Neural cell (in vitro differentiated cells): ENCODE measurements at regions not wholly inside any gene's neighbourhood (a gene's known extent, or its start where the extent isn't known, plus 50 kb on each side); places are given as distances from the start of the nearest gene placed in this dataset.
"Not testable (repeated sequence)": the region's sequence is repeated elsewhere in the genome, so short reads cannot be mapped to it uniquely, and the experiment has no call there.

Source experiments
- H2AFZ ChIP-seq: fragments of 200-600, 300-800 bp; sonication (generic), shearing (Covaris generic); 2 replicates; pipeline ENCODE4 v1.6.0; 2014; ENCODE audit warnings: low read depth, mild to moderate bottlenecking, antibody characterized with exemption, low read length, moderate library complexity
- H3F3A ChIP-seq: fragments of 200-600 bp; shearing (Covaris generic); 2 replicates; pipeline ENCODE4 v1.6.1; 2016; ENCODE audit warnings: mild to moderate bottlenecking, moderate library complexity, mixed read lengths, antibody characterized with exemption, low read length; ENCODE audit not compliant: insufficient read depth, poor library complexity, severe bottlenecking
- H3K27ac ChIP-seq: fragments of 200-600, 300-800 bp; sonication (generic), shearing (Covaris generic); 2 replicates; pipeline ENCODE4 v1.5.1; 2014; ENCODE audit warnings: mild to moderate bottlenecking, low read length, moderate library complexity
- H3K27me3 ChIP-seq: fragments of 300-800, 200-600 bp; sonication (generic), shearing (Covaris generic); 2 replicates; pipeline ENCODE4 v1.6.0; 2014; ENCODE audit warnings: mild to moderate bottlenecking, low read depth, low read length, moderate library complexity; ENCODE audit not compliant: insufficient read depth
- H3K36me3 ChIP-seq: fragments of 300-800, 200-600 bp; sonication (generic), shearing (Covaris generic); 2 replicates; pipeline ENCODE4 v1.5.1; 2014; ENCODE audit warnings: mild to moderate bottlenecking, antibody characterized with exemption, low read length, moderate library complexity; ENCODE audit not compliant: insufficient read depth
- H3K4me2 ChIP-seq: fragments of 300-800, 200-600 bp; sonication (generic), shearing (Covaris generic); 2 replicates; pipeline ENCODE4 v1.6.0; 2014; ENCODE audit warnings: mild to moderate bottlenecking, low read length
- H3K4me3 ChIP-seq: fragments of 300-800, 200-600 bp; sonication (generic), shearing (Covaris generic); 2 replicates; pipeline ENCODE4 v1.5.1; 2014; ENCODE audit warnings: mild to moderate bottlenecking, low read length, moderate library complexity
- H3K79me2 ChIP-seq: fragments of 200-600 bp; shearing (Covaris generic); replicated peaks from 2 replicates; pipeline ENCODE4 v1.6.0; 2014; ENCODE audit warnings: mild to moderate bottlenecking, low read length, moderate library complexity; ENCODE audit not compliant: insufficient read depth
- H3K9ac ChIP-seq: fragments of 300-800, 200-600 bp; sonication (generic), shearing (Covaris generic); 2 replicates; pipeline ENCODE4 v1.6.1; 2016; ENCODE audit warnings: mild to moderate bottlenecking, low read length, mixed read lengths
- H3K9me2 ChIP-seq: fragments of 200-600 bp; shearing (Covaris generic); 2 replicates; pipeline ENCODE4 v1.6.1; 2016; ENCODE audit warnings: mild to moderate bottlenecking, low read length, mixed read lengths; ENCODE audit not compliant: insufficient read depth
- H3K9me3 ChIP-seq: fragments of 200-600, 300-800 bp; sonication (generic), shearing (Covaris generic); 2 replicates; pipeline ENCODE4 v1.6.1; 2016; ENCODE audit warnings: mild to moderate bottlenecking, mixed run types, low read length, moderate library complexity, mixed read lengths
- H4K20me1 ChIP-seq: fragments of 200-600 bp; shearing (Covaris generic); 2 replicates; pipeline ENCODE4 v1.6.1; 2016; ENCODE audit warnings: mild to moderate bottlenecking, mixed run types; ENCODE audit not compliant: insufficient read depth
- CTCF ChIP-seq: fragments of 450-650 bp; IDR thresholded peaks from 2 replicates; pipeline ENCODE4 v1.5.1; 2014; ENCODE audit warnings: antibody characterized with exemption, mild to moderate bottlenecking, moderate library complexity; ENCODE audit not compliant: poor library complexity, severe bottlenecking
- EP300 ChIP-seq: fragments of 450-650 bp; conservative IDR thresholded peaks from 2 replicates; pipeline ENCODE4 v1.6.1; 2014; ENCODE audit warnings: antibody characterized with exemption, mild to moderate bottlenecking, moderate library complexity; ENCODE audit not compliant: poor library complexity, severe bottlenecking
- EZH2 ChIP-seq: fragments of 200-600, 300-800 bp; shearing (Covaris generic), sonication (generic); IDR thresholded peaks from 2 replicates; pipeline ENCODE4 v1.6.1; 2014; ENCODE audit warnings: antibody characterized with exemption, low read length, borderline replicate concordance, mild to moderate bottlenecking; ENCODE audit not compliant: insufficient read depth, poor library complexity, severe bottlenecking
- MXI1 ChIP-seq: fragments of 450-650 bp; conservative IDR thresholded peaks from 2 replicates; pipeline ENCODE4 v1.6.1; 2014; ENCODE audit warnings: antibody characterized with exemption, mild to moderate bottlenecking; ENCODE audit not compliant: poor library complexity, severe bottlenecking
- POLR2AphosphoS5 ChIP-seq: IDR thresholded peaks from 2 replicates; pipeline ENCODE4 v1.6.1; 2012
- RAD21 ChIP-seq: fragments of 450-650 bp; conservative IDR thresholded peaks from 2 replicates; pipeline ENCODE4 v1.6.1; 2014; ENCODE audit warnings: antibody characterized with exemption, mild to moderate bottlenecking, moderate library complexity
- REST ChIP-seq: IDR thresholded peaks from 2 replicates; pipeline ENCODE4 v1.6.1; 2012; ENCODE audit warnings: borderline replicate concordance
- SMC3 ChIP-seq: fragments of 450-650 bp; conservative IDR thresholded peaks from 2 replicates; pipeline ENCODE4 v1.6.1; 2014; ENCODE audit warnings: antibody characterized with exemption, mild to moderate bottlenecking, moderate library complexity; ENCODE audit not compliant: poor library complexity
- TAF1 ChIP-seq: IDR thresholded peaks from 2 replicates; pipeline ENCODE4 v1.6.1; 2012; ENCODE audit warnings: low read depth

- TF ChIP-seq CTCF = no peak
- no peaks in the 10 kb centered on the region for H3K79me2 ChIP-seq
- H3K9ac ChIP-seq = no peak overlapping the region
- no peak overlapping the region for H3K27ac ChIP-seq
- no peaks in the 10 kb centered on the region for H3F3A ChIP-seq
- no peak overlapping the region for H3K4me3 ChIP-seq
- no peaks in the 10 kb centered on the region for H3K9me3 ChIP-seq
- H4K20me1 ChIP-seq = no peaks in the 10 kb centered on the region
- H3K36me3 ChIP-seq = no peaks in the 10 kb centered on the region
- no peaks in the 10 kb centered on the region for H3K27me3 ChIP-seq
- no peaks in the 10 kb centered on the region for H3K9me2 ChIP-seq
- H3K4me2 ChIP-seq = no peak overlapping the region
- H2AFZ ChIP-seq = no peak overlapping the region
Observed at GRCh38 chr2:65604246-65604645, 171.8 kb upstream of the SPRED2 start.

GRCh38 chr2:65602603-65603235, 170.3 kb upstream of the SPRED2 start:
- H3K79me2 ChIP-seq = no peaks in the 10 kb centered on the region
- TF ChIP-seq SMC3 (no peak), TAF1 (no peak), RAD21 (no peak), REST (no peak), MXI1 (no peak), POLR2AphosphoS5 (no peak), EZH2 (no peak), EP300 (no peak), CTCF (no peak)
- no peak overlapping the region for H3K9ac ChIP-seq
- H4K20me1 ChIP-seq = no peaks in the 10 kb centered on the region
- no peaks in the 10 kb centered on the region for H3K9me3 ChIP-seq
- H3K4me2 ChIP-seq = no peak overlapping the region
- no peaks in the 10 kb centered on the region for H3F3A ChIP-seq
- no peaks in the 10 kb centered on the region for H3K9me2 ChIP-seq
- no peak overlapping the region for H3K4me3 ChIP-seq
- no peak overlapping the region for H2AFZ ChIP-seq
- H3K36me3 ChIP-seq = no peaks in the 10 kb centered on the region
- H3K27ac ChIP-seq = no peak overlapping the region
- no peaks in the 10 kb centered on the region for H3K27me3 ChIP-seq

GRCh38 chr2:65600871-65601270, 168.5 kb upstream of the SPRED2 start:
- H4K20me1 ChIP-seq, H3K79me2 ChIP-seq, H2AFZ ChIP-seq, H3F3A ChIP-seq, H3K9ac ChIP-seq, H3K4me3 ChIP-seq, H3K4me2 ChIP-seq, H3K9me2 ChIP-seq, H3K36me3 ChIP-seq, H3K9me3 ChIP-seq, H3K27me3 ChIP-seq, H3K27ac ChIP-seq: not testable (repeated sequence)

DNA sequence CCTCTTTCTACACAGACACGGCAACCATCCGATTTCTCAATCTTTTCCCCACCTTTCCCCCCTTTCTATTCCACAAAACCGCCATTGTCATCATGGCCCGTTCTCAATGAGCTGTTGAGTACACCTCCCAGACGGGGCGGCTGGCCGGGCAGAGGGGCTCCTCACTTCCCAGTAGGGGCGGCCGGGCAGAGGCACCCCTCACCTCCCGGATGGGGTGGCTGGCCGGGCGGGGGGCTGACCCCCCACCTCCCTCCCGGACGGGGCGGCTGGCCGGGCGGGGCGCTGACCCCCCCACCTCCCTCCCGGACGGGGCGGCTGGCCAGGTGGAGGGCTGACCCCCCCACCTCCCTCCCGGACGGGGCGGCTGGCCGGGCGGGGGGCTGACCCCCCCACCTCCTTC, 168.0 kb upstream of the SPRED2 start:
- H3K79me2 ChIP-seq, H3K4me3 ChIP-seq, H3F3A ChIP-seq, H3K9me3 ChIP-seq, H3K4me2 ChIP-seq, H3K9me2 ChIP-seq, H3K27me3 ChIP-seq, H4K20me1 ChIP-seq, H2AFZ ChIP-seq, H3K36me3 ChIP-seq, H3K27ac ChIP-seq, H3K9ac ChIP-seq: not testable (repeated sequence)
